MM.1S (cell line): ENCODE measurements at regions not wholly inside any gene's neighbourhood (a gene's known extent, or its start where the extent isn't known, plus 50 kb on each side); places are given as distances from the start of the nearest gene placed in this dataset.

ENCODE experiments used
- DNase-seq: peaks from one replicate; pipeline ENCODE4 v3.0.0-alpha.2; 2015
- H2AFZ ChIP-seq: fragments of 300-600 bp; sonication (generic); 2 replicates; pipeline ENCODE4 v1.6.0; 2016; ENCODE audit warnings: antibody characterized with exemption, low read length
- H3F3A ChIP-seq: fragments of 300-600 bp; sonication (generic); 2 replicates; pipeline ENCODE4 v1.6.1; 2016; ENCODE audit warnings: mild to moderate bottlenecking, antibody characterized with exemption, low read length, moderate library complexity, mixed read lengths; ENCODE audit not compliant: insufficient read depth
- H3K27ac ChIP-seq: fragments of 300-600 bp; sonication (generic); 2 replicates; pipeline ENCODE4 v1.5.1; 2016; ENCODE audit warnings: mild to moderate bottlenecking, low read length
- H3K27me3 ChIP-seq: fragments of 300-600 bp; sonication (generic); replicated peaks from 2 replicates; pipeline ENCODE4 v1.6.0; 2016; ENCODE audit warnings: low read length; ENCODE audit not compliant: insufficient read depth
- H3K36me3 ChIP-seq: fragments of 300-600 bp; sonication (generic); replicated peaks from 2 replicates; pipeline ENCODE4 v1.6.1; 2016; ENCODE audit warnings: mild to moderate bottlenecking, low read length, mixed read lengths; ENCODE audit not compliant: insufficient read depth
- H3K4me1 ChIP-seq: fragments of 300-600 bp; sonication (generic); 2 replicates; pipeline ENCODE4 v1.6.1; 2016; ENCODE audit warnings: low read length, mixed read lengths
- H3K4me2 ChIP-seq: fragments of 300-600 bp; sonication (generic); 2 replicates; pipeline ENCODE4 v1.6.0; 2016; ENCODE audit warnings: low read depth, low read length
- H3K4me3 ChIP-seq: fragments of 300-600 bp; sonication (generic); 2 replicates; pipeline ENCODE4 v1.5.1; 2016; ENCODE audit warnings: low read length, mixed read lengths
- H3K79me2 ChIP-seq: fragments of 300-600 bp; sonication (generic); 2 replicates; pipeline ENCODE4 v1.6.1; 2016; ENCODE audit warnings: mixed run types, low read length, mixed read lengths
- H3K9ac ChIP-seq: fragments of 300-600 bp; sonication (generic); 2 replicates; pipeline ENCODE4 v1.6.1; 2016; ENCODE audit warnings: low read length, mixed read lengths
- H3K9me2 ChIP-seq: fragments of 300-600 bp; sonication (generic); replicated peaks from 2 replicates; pipeline ENCODE4 v1.6.1; 2016; ENCODE audit warnings: mild to moderate bottlenecking, low read length, mixed read lengths; ENCODE audit not compliant: insufficient read depth
- H3K9me3 ChIP-seq: fragments of 300-600 bp; sonication (generic); replicated peaks from 2 replicates; pipeline ENCODE4 v1.6.1; 2016; ENCODE audit warnings: mild to moderate bottlenecking, low read length, mixed read lengths; ENCODE audit not compliant: insufficient read depth
- H4K20me1 ChIP-seq: fragments of 300-600 bp; sonication (generic); 2 replicates; pipeline ENCODE4 v1.6.1; 2016; ENCODE audit warnings: mild to moderate bottlenecking, low read length, moderate library complexity, mixed read lengths; ENCODE audit not compliant: insufficient read depth
- CTCF ChIP-seq: fragments of 300-600 bp; sonication (generic); IDR thresholded peaks from 2 replicates; pipeline ENCODE4 v1.5.1; 2016; ENCODE audit warnings: antibody characterized with exemption, low read length, mixed read lengths
- EZH2 ChIP-seq: fragments of 300-600 bp; sonication (generic); optimal IDR thresholded peaks from 2 replicates; pipeline ENCODE3; 2017; ENCODE audit warnings: low read depth, mild to moderate bottlenecking, antibody characterized with exemption, low read length, mixed read lengths
- EZH2phosphoT487 ChIP-seq: fragments of 300-600 bp; sonication (generic); IDR thresholded peaks from 2 replicates; pipeline ENCODE4 v1.6.1; 2018; ENCODE audit warnings: antibody characterized with exemption, low read length

- no peaks in the 10 kb centered on the region for H3K4me1 ChIP-seq
Measured at GRCh38 chr16:85169333-85170065, 57.2 kb upstream of the CIBAR2 start.

GRCh38 chr16:85170066-85170491 lies 57.8 kb upstream of the CIBAR2 start:
- Histone ChIP-seq H3F3A (no peaks in the 10 kb centered on the region), H4K20me1 (no peaks in the 10 kb centered on the region), H2AFZ (no peak overlapping the region), H3K4me1 (no peaks in the 10 kb centered on the region), H3K27me3 (peaks cover 74% of the 10 kb centered on the region), H3K4me2 (no peak overlapping the region), H3K9ac (no peak overlapping the region), H3K27ac (no peak overlapping the region), H3K9me2 (no peaks in the 10 kb centered on the region), H3K9me3 (no peaks in the 10 kb centered on the region), H3K79me2 (no peaks in the 10 kb centered on the region), H3K36me3 (no peaks in the 10 kb centered on the region), H3K4me3 (no peak overlapping the region)
- TF ChIP-seq EZH2phosphoT487 (no peak), CTCF (no peak), EZH2 (no peak)
- no peak for DNase-seq

More at GRCh38 chr16:85169333-85170065, 57.2 kb upstream of the CIBAR2 start:
- TF ChIP-seq CTCF (no peak), EZH2 (no peak), EZH2phosphoT487 (no peak)
- Histone ChIP-seq H3K9me3 (no peaks in the 10 kb centered on the region), H3K27ac (no peak overlapping the region), H3K9me2 (no peaks in the 10 kb centered on the region), H2AFZ (no peak overlapping the region), H3F3A (no peaks in the 10 kb centered on the region), H3K79me2 (no peaks in the 10 kb centered on the region), H3K9ac (no peak overlapping the region), H4K20me1 (no peaks in the 10 kb centered on the region), H3K4me2 (no peak overlapping the region), H3K27me3 (peaks cover 74% of the 10 kb centered on the region), H3K36me3 (no peaks in the 10 kb centered on the region), H3K4me3 (no peak overlapping the region)
- DNase-seq = no peak

GRCh38 chr16:85170590-85171003 lies 58.3 kb upstream of the CIBAR2 start:
- H3K4me3 ChIP-seq = no peak overlapping the region

More at GRCh38 chr16:85170590-85171003, 58.3 kb upstream of the CIBAR2 start:
- TF ChIP-seq EZH2 = no peak
- no peak for TF ChIP-seq EZH2phosphoT487
- TF ChIP-seq CTCF = no peak
- peaks cover 74% of the 10 kb centered on the region for H3K27me3 ChIP-seq
- H3K9me2 ChIP-seq = no peaks in the 10 kb centered on the region
- H3K4me1 ChIP-seq = no peaks in the 10 kb centered on the region
- no peak overlapping the region for H2AFZ ChIP-seq
- no peak for DNase-seq
- no peak overlapping the region for H3K9ac ChIP-seq
- no peaks in the 10 kb centered on the region for H3K9me3 ChIP-seq
- H3F3A ChIP-seq = no peaks in the 10 kb centered on the region
- no peak overlapping the region for H3K27ac ChIP-seq
- H3K4me2 ChIP-seq = no peak overlapping the region
- H4K20me1 ChIP-seq = no peaks in the 10 kb centered on the region
- no peaks in the 10 kb centered on the region for H3K79me2 ChIP-seq
- no peaks in the 10 kb centered on the region for H3K36me3 ChIP-seq
